HCT116 (cell line): ENCODE measurements at regions not wholly inside any gene's neighbourhood (a gene's known extent, or its start where the extent isn't known, plus 50 kb on each side); places are given as distances from the start of the nearest gene placed in this dataset.

Source experiments
- ATAC-seq: fragments of 200-7000 bp; cut with Tn5 transposase; 2 replicates; pipeline ENCODE4 v1.9.1; 2020; ENCODE audit warnings: mild to moderate bottlenecking, moderate library complexity
- BruUV-seq: library from RNA; stranded (reverse); fragments of 400-500 nt; replicated peaks from 2 replicates; lab custom pipeline; 2021; lab: Mats Ljungman, UMichigan
- CTCF ChIA-PET: fragments of 300-600 bp; sonication (Branson Sonifier 250); formaldehyde crosslinking; loops from one replicate; lab custom pipeline; 2021; ENCODE audit warnings: antibody characterized with exemption; lab: Charles Lee
- POLR2A ChIA-PET: fragments of 300-600, 350-600 bp; sonication (Branson Sonifier 250); formaldehyde crosslinking; loops from one replicate; lab custom pipeline; 2021; ENCODE audit warnings: antibody characterized with exemption; lab: Charles Lee
- RAD21 ChIA-PET, 2 experiments: fragments of 300-600 bp; sonication (Branson Sonifier 250); formaldehyde crosslinking; loops; one replicate each; lab custom pipeline; 2023; ENCODE audit warnings: low total read pairs in 2 of 2; ENCODE audit not compliant: uncharacterized antibody in 2 of 2, unreplicated experiment in 2 of 2, low non-redundant PET in 1 of 2; lab: Charles Lee
- DNase-seq: peaks from one replicate; pipeline ENCODE4 v3.0.0-alpha.2; 2010; ENCODE audit warnings: low read depth, low spot score
- H2AFZ ChIP-seq: fragments of 200-600 bp; shearing (Covaris generic), sonication (generic); 2 replicates; pipeline ENCODE4 v1.6.1; 2017; ENCODE audit warnings: low read depth, mixed run types, mixed read lengths, antibody characterized with exemption, low read length; ENCODE audit not compliant: poor library complexity, severe bottlenecking
- H3K27ac ChIP-seq: 2 replicates; pipeline ENCODE4 v1.5.1; 2012; ENCODE audit warnings: low read depth, low read length
- H3K27me3 ChIP-seq: fragments of 200-600 bp; sonication (generic); 2 replicates; pipeline ENCODE4 v1.6.1; 2016; ENCODE audit warnings: mixed run types, low read length, mixed read lengths; ENCODE audit not compliant: insufficient read depth
- H3K36me3 ChIP-seq, 2 experiments: fragments of 200-500 bp in 1 of 2; fragments of 200-600 bp in 1 of 2; sonication (Bioruptor generic) in 1 of 2; sonication (generic) in 1 of 2; 2 replicates each; pipeline versions ENCODE4 v1.5.1 to v1.6.1; 2014 to 2016; ENCODE audit warnings: low read length in 2 of 2, inconsistent platforms in 1 of 2, mixed read lengths in 1 of 2, mixed run types in 1 of 2; ENCODE audit not compliant: insufficient read depth in 2 of 2, control insufficient read depth in 1 of 2
- H3K4me1 ChIP-seq, 2 experiments: fragments of 200-600 bp in 1 of 2; sonication (generic) in 1 of 2; 2 replicates each; pipeline versions ENCODE4 v1.5.1 to v1.6.1; 2012 to 2017; ENCODE audit warnings: low read length in 2 of 2, inconsistent platforms in 1 of 2, mild to moderate bottlenecking in 1 of 2, mixed read lengths in 1 of 2, mixed run types in 1 of 2, moderate library complexity in 1 of 2; ENCODE audit not compliant: insufficient read depth in 2 of 2, control insufficient read depth in 1 of 2
- H3K4me2 ChIP-seq: fragments of 200-600 bp; sonication (generic); 2 replicates; pipeline ENCODE4 v1.6.1; 2017; ENCODE audit warnings: mixed run types, low read length, mixed read lengths
- H3K4me3 ChIP-seq, 2 experiments: fragments of 200-600 bp in 1 of 2; sonication (generic) in 1 of 2; replicated peaks in 1 of 2; 2 replicates each; pipeline ENCODE4 v1.5.1; 2011 to 2016; ENCODE audit warnings: low read length in 2 of 2, control low read depth in 1 of 2, low read depth in 1 of 2, mild to moderate bottlenecking in 1 of 2, mixed read lengths in 1 of 2, mixed run types in 1 of 2
- H3K79me2 ChIP-seq: fragments of 200-600 bp; sonication (generic); 2 replicates; pipeline ENCODE4 v1.6.1; 2017; ENCODE audit warnings: mild to moderate bottlenecking, mixed run types, low read length, moderate library complexity, mixed read lengths; ENCODE audit not compliant: insufficient read depth
- H3K9ac ChIP-seq: fragments of 200-600 bp; sonication (generic); 2 replicates; pipeline ENCODE4 v1.6.1; 2016; ENCODE audit warnings: low read length, mixed read lengths
- H3K9me2 ChIP-seq: fragments of 200-600 bp; sonication (generic), shearing (Covaris generic); 2 replicates; pipeline ENCODE4 v1.6.1; 2017; ENCODE audit warnings: mixed run types, mild to moderate bottlenecking, moderate library complexity; ENCODE audit not compliant: insufficient read depth
- H3K9me3 ChIP-seq, 2 experiments: fragments of 200-500 bp in 1 of 2; fragments of 200-600 bp in 1 of 2; sonication (Bioruptor generic) in 1 of 2; sonication (generic) in 1 of 2; 2 replicates each; pipeline ENCODE4 v1.6.1; 2014 to 2017; ENCODE audit warnings: low read length in 2 of 2, mixed read lengths in 2 of 2, inconsistent platforms in 1 of 2, low read depth in 1 of 2, mild to moderate bottlenecking in 1 of 2, mixed run types in 1 of 2, moderate library complexity in 1 of 2; ENCODE audit not compliant: control insufficient read depth in 1 of 2, insufficient read depth in 1 of 2
- H4K20me1 ChIP-seq: fragments of 200-600 bp; sonication (generic), shearing (Covaris generic); 2 replicates; pipeline ENCODE4 v1.6.1; 2017; ENCODE audit warnings: mixed run types, mild to moderate bottlenecking, moderate library complexity; ENCODE audit not compliant: insufficient read depth
- ATF3 ChIP-seq: IDR thresholded peaks from 2 replicates; pipeline ENCODE4 v1.6.1; 2012
- CBX3 ChIP-seq: IDR thresholded peaks from 2 replicates; pipeline ENCODE4 v1.6.1; 2012; ENCODE audit warnings: low read depth
- EGR1 ChIP-seq: IDR thresholded peaks from 2 replicates; pipeline ENCODE4 v1.6.1; 2012; ENCODE audit warnings: low read depth
- ELF1 ChIP-seq: IDR thresholded peaks from 2 replicates; pipeline ENCODE4 v1.6.1; 2012; ENCODE audit warnings: low read depth, borderline replicate concordance
- EZH2phosphoT487 ChIP-seq: fragments of 200-600 bp; IDR thresholded peaks from 2 replicates; pipeline ENCODE4 v1.6.1; 2018; ENCODE audit warnings: antibody characterized with exemption, borderline replicate concordance
- MAX ChIP-seq: IDR thresholded peaks from 2 replicates; pipeline ENCODE4 v1.6.1; 2012
- POLR2AphosphoS5 ChIP-seq: IDR thresholded peaks from 2 replicates; pipeline ENCODE4 v1.6.1; 2011; ENCODE audit warnings: mild to moderate bottlenecking, low read depth, low read length, moderate library complexity
- RAD21 ChIP-seq: IDR thresholded peaks from 2 replicates; pipeline ENCODE4 v1.6.1; 2012; ENCODE audit warnings: low read depth, mild to moderate bottlenecking
- REST ChIP-seq: IDR thresholded peaks from 2 replicates; pipeline ENCODE4 v1.6.1; 2012; ENCODE audit warnings: low read depth
- SP1 ChIP-seq: IDR thresholded peaks from 2 replicates; pipeline ENCODE4 v1.6.1; 2012; ENCODE audit warnings: low read depth
- ZFX ChIP-seq: fragments of 450-650 bp; IDR thresholded peaks from 2 replicates; pipeline ENCODE4 v1.6.1; 2017
- ZNF274 ChIP-seq: fragments of 200-500 bp; sonication (Bioruptor generic); IDR thresholded peaks from 2 replicates; pipeline ENCODE4 v1.6.1; 2014; ENCODE audit warnings: mild to moderate bottlenecking, low read depth, low read length, inconsistent platforms
- intact Hi-C: fragments of 100-400 bp; cut with micrococcal nuclease; formaldehyde crosslinking; loops from 2 replicates; pipeline ENCODE4 v1.10.0; 2022

- intact Hi-C loops: no loop called here
- no TSS peak for BruUV-seq
- Histone ChIP-seq H3K9me3 (peaks cover 8 to 17% of the 10 kb centered on the region in 2 experiments; a peak in 2 of 4 replicates), H3K79me2 (no peaks in the 10 kb centered on the region), H3K9me2 (no peaks in the 10 kb centered on the region), H3K9ac (no peak overlapping the region)
- RAD21 ChIA-PET: no interaction called here
- DNase-seq (no peak), ATAC-seq (no peak)
- no peak for TF ChIP-seq REST
- TF ChIP-seq EGR1: no peak
- TF ChIP-seq CBX3: no peak
- TF ChIP-seq, all 23 proteins: peak for 0
- POLR2A ChIA-PET: no interaction called here
- Histone ChIP-seq H3K4me1 (no peaks in the 10 kb centered on the region), H4K20me1 (no peaks in the 10 kb centered on the region), H3K4me3 (no peak overlapping the region), H3K27me3 (no peaks in the 10 kb centered on the region), H2AFZ (no peak overlapping the region), H3K27ac (no peak overlapping the region), H3K36me3 (no peaks in the 10 kb centered on the region), H3K4me2 (no peak overlapping the region)
- CTCF ChIA-PET: no interaction called here
Measured at GRCh38 chr4:62328526-62328925, 1128.4 kb downstream of the ADGRL3 start.

- H2AFZ ChIP-seq: no peak overlapping the region
- H3K9me3 ChIP-seq: peaks cover 8 to 17% of the 10 kb centered on the region in 2 experiments; a peak in 2 of 4 replicates
- BruUV-seq: no TSS peak
- intact Hi-C loops: no loop called here
- no peaks in the 10 kb centered on the region for H3K9me2 ChIP-seq
- no peaks in the 10 kb centered on the region for H3K79me2 ChIP-seq
- ChIA-PET RAD21 (no interaction called here), POLR2A (no interaction called here), CTCF (no interaction called here)
- H3K4me3 ChIP-seq: no peak overlapping the region
- DNase-seq: no peak
- no peaks in the 10 kb centered on the region for H4K20me1 ChIP-seq
- no peak for ATAC-seq
- no peaks in the 10 kb centered on the region for H3K27me3 ChIP-seq
- no peaks in the 10 kb centered on the region for H3K4me1 ChIP-seq
- no peak overlapping the region for H3K4me2 ChIP-seq
- no peaks in the 10 kb centered on the region for H3K36me3 ChIP-seq
- H3K27ac ChIP-seq: no peak overlapping the region
- H3K9ac ChIP-seq: no peak overlapping the region
- TF ChIP-seq REST (no peak), POLR2AphosphoS5 (no peak), SP1 (no peak), ZNF274 (no peak), ELF1 (no peak), ZFX (no peak), RAD21 (no peak), ATF3 (no peak), MAX (no peak), EZH2phosphoT487 (no peak)
Measured at GRCh38 chr4:62327612-62328297, 1127.6 kb downstream of the ADGRL3 start.
